Testis (tissue), 2 donors: ENCODE measurements at regions not wholly inside any gene's neighbourhood (a gene's known extent, or its start where the extent isn't known, plus 50 kb on each side); places are given as distances from the start of the nearest gene placed in this dataset.

Source experiments
- CTCF ChIP-seq, 3 experiments: fragments of 450-650 bp in 2 of 3; fragments of 200-600 bp in 1 of 3; sonication (generic) in 1 of 3; IDR thresholded peaks; one replicate each; pipeline ENCODE4 v1.5.1; 2016 to 2019; ENCODE audit warnings: antibody characterized with exemption in 3 of 3, mild to moderate bottlenecking in 2 of 3, moderate library complexity in 1 of 3
- POLR2A ChIP-seq: fragments of 450-650 bp; IDR thresholded peaks from one replicate; pipeline ENCODE4 v1.6.1; 2017; ENCODE audit warnings: antibody characterized with exemption, mild to moderate bottlenecking, moderate library complexity

DNA sequence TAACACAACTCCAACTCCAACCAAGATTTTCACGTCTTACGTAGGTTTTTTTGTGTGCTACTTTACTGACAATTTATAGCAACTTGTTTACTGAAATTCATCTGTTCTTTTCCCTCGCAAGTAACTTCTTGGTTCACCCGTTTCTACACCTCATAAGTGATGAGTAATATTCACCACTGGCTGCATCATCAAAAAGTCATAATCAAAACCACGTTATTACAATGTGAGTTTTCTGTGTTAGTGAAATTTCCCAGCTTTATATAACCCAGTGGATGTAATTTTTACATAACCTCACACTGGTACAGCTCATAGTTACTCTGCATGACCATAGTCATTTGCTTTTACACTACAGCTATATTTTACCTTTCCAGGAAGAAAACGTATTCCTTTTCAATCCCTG, 401.1 kb upstream of the LYPLAL1 start:
- TF ChIP-seq POLR2A, result no peak
- no peak for TF ChIP-seq CTCF (IDR thresholded peaks at IDR 0.05)
